ENCODE measurements at regions not wholly inside any gene's neighbourhood (a gene's known extent, or its start where the extent isn't known, plus 50 kb on each side); places are given as distances from the start of the nearest gene placed in this dataset.

- no peak for DNase-seq (ENCODE audit: low spot score in 2 of 2)
- intact Hi-C loops (cut with DNase I; ENCODE audit: low total_unique reads) = no loop called here
- no peaks in the 10 kb centered on the region for H3K27me3 ChIP-seq
- no peak overlapping the region for H3K27ac ChIP-seq
- no peaks in the 10 kb centered on the region for H3K9me3 ChIP-seq
- H3K4me3 ChIP-seq = no peak overlapping the region
- H3K4me1 ChIP-seq = no peaks in the 10 kb centered on the region
- H3K36me3 ChIP-seq = no peaks in the 10 kb centered on the region
- TF ChIP-seq CTCF (IDR thresholded peaks at IDR 0.05) (no peak), POLR2AphosphoS5 (IDR thresholded peaks at IDR 0.05) (no peak)
These were observed 141.9 kb downstream of the SLC4A3 start for GRCh38 chr2:219769090-219769910.

DNA sequence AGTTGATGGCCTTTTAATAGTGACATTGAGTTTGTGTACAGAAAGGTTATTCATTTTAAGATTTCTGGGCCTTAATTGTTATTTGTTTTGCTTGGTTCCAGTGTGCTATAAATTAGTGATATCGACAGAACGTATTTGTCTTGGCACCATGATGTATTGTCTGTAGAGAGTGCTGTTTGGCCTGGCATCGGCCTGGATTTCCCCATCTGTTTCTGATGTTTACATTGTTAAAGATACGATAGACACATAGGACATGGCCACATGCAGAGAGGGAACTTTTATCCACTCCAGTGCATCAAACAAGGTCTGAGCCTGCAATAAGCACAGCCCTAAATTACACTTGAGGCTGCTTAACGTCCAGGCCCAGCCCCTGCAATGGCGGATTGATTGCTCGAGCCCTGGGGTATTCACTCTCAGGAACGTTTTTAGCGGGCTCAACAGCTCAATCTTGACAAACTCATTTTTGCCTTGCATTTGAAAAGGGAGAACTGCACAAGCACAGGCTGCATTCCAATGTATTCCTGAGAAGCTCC, 144.7 kb downstream of the SLC4A3 start:
- no peaks in the 10 kb centered on the region for H3K9me3 ChIP-seq
- intact Hi-C loops (cut with DNase I; ENCODE audit: low total_unique reads) = no loop called here
- H3K4me3 ChIP-seq = no peak overlapping the region
- no peaks in the 10 kb centered on the region for H3K36me3 ChIP-seq
- no peaks in the 10 kb centered on the region for H3K4me1 ChIP-seq
- DNase-seq (ENCODE audit: low spot score in 2 of 2) = no peak
- no peaks in the 10 kb centered on the region for H3K27me3 ChIP-seq
- H3K27ac ChIP-seq = no peak overlapping the region
- TF ChIP-seq POLR2A (IDR thresholded peaks at IDR 0.05) (no peak), CTCF (IDR thresholded peaks at IDR 0.05) (no peak), POLR2AphosphoS5 (IDR thresholded peaks at IDR 0.05) (no peak)

DNA sequence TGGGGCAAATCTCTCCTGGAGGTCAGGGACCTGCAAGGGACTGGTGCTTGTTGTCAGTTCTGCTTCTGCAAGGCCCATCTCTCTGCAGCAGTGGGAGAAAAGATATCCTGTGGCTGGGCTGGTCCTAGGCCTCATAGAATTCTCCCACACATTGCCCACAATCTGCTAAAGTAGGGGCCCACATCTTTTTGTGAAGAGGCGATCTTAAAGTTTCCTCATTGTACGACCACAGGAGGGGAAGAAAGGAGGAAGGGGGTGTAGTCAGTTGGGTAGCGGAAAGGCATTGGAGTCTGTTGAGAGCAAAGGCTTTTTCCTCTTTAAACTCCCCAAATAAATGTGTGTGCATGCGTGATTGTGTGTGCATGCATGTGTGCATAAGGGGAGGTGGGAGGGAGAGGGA, 145.3 kb downstream of the SLC4A3 start:
- intact Hi-C loops (cut with DNase I; ENCODE audit: low total_unique reads) = no loop called here
- no peak for TF ChIP-seq POLR2A (IDR thresholded peaks at IDR 0.05)
- no peak for TF ChIP-seq CTCF (IDR thresholded peaks at IDR 0.05)
- TF ChIP-seq POLR2AphosphoS5 (IDR thresholded peaks at IDR 0.05) = no peak
- DNase-seq (ENCODE audit: low spot score in 2 of 2) = no peak
- Histone ChIP-seq H3K36me3 (no peaks in the 10 kb centered on the region), H3K27me3 (no peaks in the 10 kb centered on the region), H3K9me3 (no peaks in the 10 kb centered on the region), H3K4me3 (no peak overlapping the region), H3K27ac (no peak overlapping the region), H3K4me1 (no peaks in the 10 kb centered on the region)

- no peak for DNase-seq (ENCODE audit: low spot score in 2 of 2)
- intact Hi-C loops (cut with DNase I; ENCODE audit: low total_unique reads) = no loop called here
- TF ChIP-seq POLR2AphosphoS5 (IDR thresholded peaks at IDR 0.05) = no peak
- no peak overlapping the region for H3K4me3 ChIP-seq
- no peaks in the 10 kb centered on the region for H3K9me3 ChIP-seq
- H3K4me1 ChIP-seq = no peaks in the 10 kb centered on the region
- H3K36me3 ChIP-seq = no peaks in the 10 kb centered on the region
- no peaks in the 10 kb centered on the region for H3K27me3 ChIP-seq
- no peak overlapping the region for H3K27ac ChIP-seq
These were observed 148.1 kb downstream of the SLC4A3 start for GRCh38 chr2:219775506-219775905.

GRCh38 chr2:219777388-219777787, 150.0 kb downstream of the SLC4A3 start:
- no peaks in the 10 kb centered on the region for H3K9me3 ChIP-seq
- no peaks in the 10 kb centered on the region for H3K27me3 ChIP-seq
- no peak overlapping the region for H3K27ac ChIP-seq
- DNase-seq (ENCODE audit: low spot score in 2 of 2) = no peak
- H3K4me1 ChIP-seq = no peaks in the 10 kb centered on the region
- H3K36me3 ChIP-seq = no peaks in the 10 kb centered on the region
- TF ChIP-seq POLR2A (IDR thresholded peaks at IDR 0.05) (no peak), CTCF (IDR thresholded peaks at IDR 0.05) (no peak), POLR2AphosphoS5 (IDR thresholded peaks at IDR 0.05) (no peak)
- intact Hi-C loops (cut with DNase I; ENCODE audit: low total_unique reads) = no loop called here
- no peak overlapping the region for H3K4me3 ChIP-seq

Measured in breast epithelium (tissue), 4 donors.